K562 (cell line): ENCODE measurements at regions not wholly inside any gene's neighbourhood (a gene's known extent, or its start where the extent isn't known, plus 50 kb on each side); places are given as distances from the start of the nearest gene placed in this dataset.

Experiments used
- ATAC-seq: fragments of 200-7000 bp; cut with Tn5 transposase; 3 replicates; pipeline ENCODE4 v1.9.1; 2020; ENCODE audit warnings: moderate library complexity
- BruUV-seq: library from RNA; stranded (reverse); fragments of 400-500 nt; replicated peaks from 2 replicates; lab custom pipeline; 2021; lab: Mats Ljungman, UMichigan
- CTCF ChIA-PET: fragments of 300-600 bp; formaldehyde crosslinking; extraction: SDS; loops from one replicate; lab custom pipeline; 2021; ENCODE audit warnings: low intra/inter-chr PET ratio; lab: Yijun Ruan, JAX
- POLR2A ChIA-PET: fragments of 300-600, 350-650 bp; sonication (Branson Sonifier 250); formaldehyde crosslinking; extraction: SDS; loops from one replicate; lab custom pipeline; 2021; ENCODE audit warnings: antibody characterized with exemption, inconsistent platforms; lab: Yijun Ruan, JAX
- DNase-seq, 4 experiments: peaks; one replicate each; pipeline versions ENCODE4 v3.0.0 to v3.0.0-alpha.2; 2011 to 2018; ENCODE audit warnings: low spot score in 3 of 4, mixed read lengths in 3 of 4; ENCODE audit errors: extremely low read depth in 1 of 4
- FAIRE-seq: peaks from 2 replicates; lab custom pipeline; 2011; peaks lifted over from hg19 to GRCh38; lab: Jason Lieb, UNC
- H2AFZ ChIP-seq: 2 replicates; pipeline ENCODE4 v1.6.0; 2011; ENCODE audit warnings: low read depth, low read length, control low read depth, inconsistent platforms
- H3K27ac ChIP-seq: fragments of 200-600 bp; 3 replicates; pipeline ENCODE4 v1.8.0; 2011; ENCODE audit warnings: low read depth, mild to moderate bottlenecking, control low read depth, inconsistent platforms, low read length, moderate library complexity, mixed read lengths; ENCODE audit errors: extremely low read depth
- H3K27me3 ChIP-seq, 2 experiments: fragments of 300-600 bp in 1 of 2; 2 replicates in 1 of 2; 3 replicates in 1 of 2; pipeline versions ENCODE4 v1.6.0 to v1.8.0; 2011; ENCODE audit warnings: inconsistent platforms in 2 of 2, low read length in 2 of 2, mild to moderate bottlenecking in 1 of 2, mixed read lengths in 1 of 2, moderate library complexity in 1 of 2; ENCODE audit not compliant: control insufficient read depth in 2 of 2, insufficient read depth in 2 of 2
- H3K36me3 ChIP-seq: fragments of 300-600 bp; 3 replicates; pipeline ENCODE4 v1.8.0; 2011; ENCODE audit warnings: mild to moderate bottlenecking, low read length, inconsistent platforms; ENCODE audit not compliant: control insufficient read depth, insufficient read depth
- H3K4me1 ChIP-seq, 2 experiments: fragments of 200-600 bp in 1 of 2; replicated peaks in 1 of 2; 2 replicates in 1 of 2; 3 replicates in 1 of 2; pipeline versions ENCODE4 v1.5.1 to v1.8.0; 2011; ENCODE audit warnings: inconsistent platforms in 2 of 2, low read length in 2 of 2, mild to moderate bottlenecking in 1 of 2, mixed read lengths in 1 of 2, moderate library complexity in 1 of 2; ENCODE audit not compliant: control insufficient read depth in 2 of 2, insufficient read depth in 2 of 2
- H3K4me2 ChIP-seq: 2 replicates; pipeline ENCODE4 v1.6.1; 2011; ENCODE audit warnings: low read length, control low read depth, inconsistent platforms, mixed read lengths; ENCODE audit not compliant: insufficient read depth
- H3K4me3 ChIP-seq: fragments of 200-600 bp; sonication (generic), shearing (Covaris generic); 2 replicates; pipeline ENCODE4 v1.5.1; 2016; ENCODE audit warnings: control low read depth, inconsistent platforms
- H3K79me2 ChIP-seq: fragments of 200-600 bp; 3 replicates; pipeline ENCODE4 v1.8.0; 2011; ENCODE audit warnings: low read length, inconsistent platforms; ENCODE audit not compliant: control insufficient read depth, insufficient read depth
- H3K9ac ChIP-seq, 2 experiments: 2 replicates each; pipeline versions ENCODE4 v1.6.0 to v1.6.1; 2011; ENCODE audit warnings: low read depth in 2 of 2, low read length in 2 of 2, control low read depth in 1 of 2, inconsistent platforms in 1 of 2, mild to moderate bottlenecking in 1 of 2, mixed read lengths in 1 of 2; ENCODE audit not compliant: insufficient read depth in 1 of 2
- H3K9me1 ChIP-seq: one replicate; pipeline ENCODE4 v1.6.0; 2011; ENCODE audit warnings: inconsistent platforms, mild to moderate bottlenecking, low read length, moderate library complexity; ENCODE audit not compliant: control insufficient read depth, insufficient read depth
- H3K9me3 ChIP-seq: replicated peaks from 2 replicates; pipeline ENCODE4 v1.5.1; 2011; ENCODE audit warnings: low read depth, low read length, inconsistent platforms; ENCODE audit not compliant: control insufficient read depth, insufficient read depth
- H4K20me1 ChIP-seq: replicated peaks from 2 replicates; pipeline ENCODE4 v1.6.1; 2011; ENCODE audit warnings: low read length, inconsistent platforms, mixed read lengths; ENCODE audit not compliant: control insufficient read depth, insufficient read depth
- BHLHE40 ChIP-seq: IDR thresholded peaks from 2 replicates; pipeline ENCODE4 v1.6.1; 2011; ENCODE audit warnings: low read length, improper control_type of control experiment
- DMBX1 ChIP-seq: fragments of 250-450 bp; sonication (Bioruptor Pico); IDR thresholded peaks from 2 replicates; pipeline ENCODE4 v1.8.0; 2022; ENCODE audit warnings: inconsistent platforms, mild to moderate bottlenecking, moderate library complexity, borderline replicate concordance
- EWSR1 ChIP-seq: fragments of 450-650 bp; IDR thresholded peaks from 2 replicates; pipeline ENCODE4 v1.6.1; 2018; ENCODE audit warnings: borderline replicate concordance, mild to moderate bottlenecking, low read depth, moderate library complexity; ENCODE audit not compliant: partially characterized antibody
- HDAC3 ChIP-seq: fragments of 450-650 bp; IDR thresholded peaks from 2 replicates; pipeline ENCODE4 v1.6.1; 2018; ENCODE audit warnings: borderline replicate concordance, mild to moderate bottlenecking, moderate library complexity; ENCODE audit not compliant: partially characterized antibody
- KLF13 ChIP-seq: fragments of 450-650 bp; IDR thresholded peaks from 2 replicates; pipeline ENCODE4 v1.6.1; 2016; ENCODE audit warnings: missing genetic modification characterization, low read depth, mild to moderate bottlenecking, missing compliant biosample characterization, moderate library complexity, borderline replicate concordance
- LARP7 ChIP-seq: fragments of 450-650 bp; IDR thresholded peaks from 2 replicates; pipeline ENCODE4 v1.6.1; 2016
- MITF ChIP-seq: IDR thresholded peaks from 2 replicates; pipeline ENCODE4 v1.6.1; 2014; ENCODE audit warnings: antibody characterized with exemption
- MXD1 ChIP-seq: fragments of 250-450 bp; sonication (Bioruptor Pico); IDR thresholded peaks from 2 replicates; pipeline ENCODE4 v1.8.0; 2021; ENCODE audit warnings: borderline replicate concordance, mild to moderate bottlenecking, moderate library complexity; ENCODE audit not compliant: poor library complexity, severe bottlenecking
- MXI1 ChIP-seq: IDR thresholded peaks from 2 replicates; pipeline ENCODE4 v1.6.1; 2011; ENCODE audit warnings: low read depth, mild to moderate bottlenecking, improper control_type of control experiment, low read length
- POLR2B ChIP-seq: fragments of 450-650 bp; IDR thresholded peaks from 2 replicates; pipeline ENCODE4 v1.6.1; 2018; ENCODE audit warnings: low read depth; ENCODE audit not compliant: partially characterized antibody
- TEAD2 ChIP-seq: fragments of 450-650 bp; IDR thresholded peaks from 2 replicates; pipeline ENCODE4 v1.6.1; 2016; ENCODE audit warnings: missing genetic modification characterization, control low read depth, missing compliant biosample characterization
- ZNF277 ChIP-seq: fragments of 250-450 bp; sonication (Bioruptor Pico); IDR thresholded peaks from 2 replicates; pipeline ENCODE4 v1.8.0; 2022; ENCODE audit warnings: inconsistent platforms, mild to moderate bottlenecking, moderate library complexity, borderline replicate concordance
- ZNF431 ChIP-seq: sonication (generic); formaldehyde crosslinking; IDR thresholded peaks from 2 replicates; pipeline ENCODE4 v1.8.0; 2022; ENCODE audit warnings: mild to moderate bottlenecking, missing genetic modification reagents
- ZNF77 ChIP-seq: fragments of 250-450 bp; sonication (Bioruptor Pico); IDR thresholded peaks from 2 replicates; pipeline ENCODE4 v1.5.0; 2020
- WGBS: fragments of 100-300 bp; shearing (Covaris generic); methylation state at CpG from one replicate; pipeline ENCODE4 v1.1.6; 2016; ENCODE audit warnings: low coverage, mixed read lengths; ENCODE audit not compliant: insufficient coverage; ENCODE audit errors: missing lambda C conversion rate; 5-methylcytosine and 5-hydroxymethylcytosine counted together
- in situ Hi-C: fragments of 300-500 bp; cut with MboI; formaldehyde crosslinking; loops from 4 replicates; pipeline ENCODE4 v1.15.0; 2018; ENCODE audit warnings: inconsistent platforms, mixed read lengths
- intact Hi-C: fragments of 100-400 bp; cut with micrococcal nuclease; formaldehyde crosslinking; loops from 2 replicates; pipeline ENCODE4 v1.14.2; 2022

GRCh38 chr7:20980668-20981264 lies 194.1 kb upstream of the SP8 start:
- Histone ChIP-seq H3K9me3 (no peaks in the 10 kb centered on the region), H3K4me1 (no peaks in the 10 kb centered on the region), H3K9me1 (no peaks in the 10 kb centered on the region), H2AFZ (no peak overlapping the region), H3K9ac (no peak overlapping the region), H3K27me3 (no peaks in the 10 kb centered on the region), H3K4me2 (no peak overlapping the region), H3K36me3 (no peaks in the 10 kb centered on the region), H3K79me2 (no peaks in the 10 kb centered on the region), H4K20me1 (no peaks in the 10 kb centered on the region), H3K27ac (no peak overlapping the region)
- no peak for ATAC-seq
- ChIA-PET POLR2A (no interaction called here), CTCF (no interaction called here)
- intact Hi-C loops: no loop called here
- in situ Hi-C loops: no loop called here
- TF ChIP-seq ZNF431 (CRISPR knock-in tag) (no peak), EWSR1 (no peak), LARP7 (no peak)
- TF ChIP-seq, all 486 proteins: peak for 0
- no TSS peak for BruUV-seq
- DNase-seq (no peak), FAIRE-seq (no peak)
- 11% methylated on average over 7 of the region's 7 CpGs for WGBS
- H3K4me3 ChIP-seq: no peak overlapping the region

GRCh38 chr7:20988340-20988739 lies 201.7 kb upstream of the SP8 start:
- Histone ChIP-seq H3K9me3 (no peaks in the 10 kb centered on the region), H3K27me3 (no peaks in the 10 kb centered on the region), H3K36me3 (no peaks in the 10 kb centered on the region), H3K9ac (no peak overlapping the region), H4K20me1 (no peaks in the 10 kb centered on the region), H3K4me2 (no peak overlapping the region), H3K4me3 (no peak overlapping the region), H3K27ac (no peak overlapping the region), H3K9me1 (no peaks in the 10 kb centered on the region), H2AFZ (no peak overlapping the region), H3K79me2 (no peaks in the 10 kb centered on the region), H3K4me1 (no peaks in the 10 kb centered on the region)
- intact Hi-C loops (no loop called here), in situ Hi-C loops (no loop called here)
- DNase-seq: no peak
- no peak for ATAC-seq
- WGBS: 5% methylated on average over 3 of the region's 3 CpGs
- no peak for FAIRE-seq
- ChIA-PET CTCF (no interaction called here), POLR2A (no interaction called here)
- BruUV-seq: no TSS peak
- TF ChIP-seq POLR2B: no peak
- no peak for TF ChIP-seq MITF
- no peak for TF ChIP-seq TEAD2 (tag)
- no peak for TF ChIP-seq MXI1
- no peak for TF ChIP-seq KLF13
- TF ChIP-seq ZNF77 (CRISPR knock-in tag): no peak
- TF ChIP-seq MXD1 (CRISPR knock-in tag): no peak
- TF ChIP-seq BHLHE40: no peak
- TF ChIP-seq DMBX1 (CRISPR knock-in tag): no peak
- no peak for TF ChIP-seq ZNF277 (CRISPR knock-in tag)
- no peak for TF ChIP-seq HDAC3
